ENCODE measurements at regions not wholly inside any gene's neighbourhood (a gene's known extent, or its start where the extent isn't known, plus 50 kb on each side); places are given as distances from the start of the nearest gene placed in this dataset.
"Not testable (repeated sequence)": the region's sequence is repeated elsewhere in the genome, so short reads cannot be mapped to it uniquely, and the experiment has no call there.

DNA sequence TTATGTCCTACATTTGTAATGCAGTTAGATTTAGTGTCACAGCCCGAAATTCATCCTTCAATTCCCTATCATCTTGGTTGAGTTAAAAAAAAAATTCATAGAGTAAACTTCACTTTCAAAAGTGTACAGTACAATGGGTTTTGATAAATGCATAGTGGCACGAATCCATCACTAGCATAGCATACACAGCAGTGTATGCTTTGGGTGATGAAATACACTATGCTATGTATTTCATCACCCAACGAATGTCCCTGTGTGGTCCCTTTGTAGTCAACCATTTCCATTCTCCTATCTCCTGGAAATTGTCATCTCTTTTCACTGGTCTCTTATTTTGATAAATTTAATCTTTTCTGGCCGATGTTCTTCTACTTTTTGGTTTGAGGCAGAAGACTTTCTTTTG is 129.4 kb upstream of the BASP1 start:
- Histone ChIP-seq H3K9me3 (ENCODE audit: control insufficient read depth in 1 of 2, low read length in 2 of 2) (no peaks in the 10 kb centered on the region), H3K4me3 (ENCODE audit: low read depth in 1 of 2, low read length in 2 of 2) (no peak overlapping the region), H3K27ac (ENCODE audit: low read length) (no peak overlapping the region), H3K4me1 (ENCODE audit: control insufficient read depth in 1 of 2, insufficient read depth in 2 of 2, low read length in 2 of 2) (no peaks in the 10 kb centered on the region), H3K36me3 (ENCODE audit: control insufficient read depth in 1 of 2, insufficient read depth in 2 of 2, low read length in 2 of 2) (no peaks in the 10 kb centered on the region), H3K27me3 (ENCODE audit: low read depth, low read length) (no peaks in the 10 kb centered on the region)

DNA sequence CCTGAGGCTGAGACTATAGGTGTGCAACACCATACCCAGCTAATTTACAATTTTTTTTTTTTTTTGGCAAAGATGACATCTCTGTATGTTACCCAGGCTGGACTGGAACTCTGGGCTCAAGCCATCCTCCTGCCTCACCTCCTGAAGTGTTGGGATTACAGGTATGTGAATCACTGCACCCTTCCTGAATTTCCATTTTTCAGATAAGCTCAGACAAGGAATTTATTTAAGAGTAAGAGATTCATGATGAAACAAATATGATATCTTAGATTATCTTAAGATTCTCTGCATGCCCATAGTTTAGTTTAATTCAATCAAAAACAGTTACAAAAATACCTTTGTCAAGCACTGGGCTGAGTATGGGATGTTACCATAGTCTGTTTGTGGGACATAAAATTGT is 128.4 kb upstream of the BASP1 start:
- H3K27me3 ChIP-seq (ENCODE audit: low read depth, low read length): no peaks in the 10 kb centered on the region
- H3K36me3 ChIP-seq (ENCODE audit: control insufficient read depth in 1 of 2, insufficient read depth in 2 of 2, low read length in 2 of 2): no peaks in the 10 kb centered on the region
- no peaks in the 10 kb centered on the region for H3K9me3 ChIP-seq (ENCODE audit: control insufficient read depth in 1 of 2, low read length in 2 of 2)
- H3K27ac ChIP-seq (ENCODE audit: low read length): no peak overlapping the region
- H3K4me3 ChIP-seq (ENCODE audit: low read depth in 1 of 2, low read length in 2 of 2): no peak overlapping the region
- H3K4me1 ChIP-seq (ENCODE audit: control insufficient read depth in 1 of 2, insufficient read depth in 2 of 2, low read length in 2 of 2): no peaks in the 10 kb centered on the region

DNA sequence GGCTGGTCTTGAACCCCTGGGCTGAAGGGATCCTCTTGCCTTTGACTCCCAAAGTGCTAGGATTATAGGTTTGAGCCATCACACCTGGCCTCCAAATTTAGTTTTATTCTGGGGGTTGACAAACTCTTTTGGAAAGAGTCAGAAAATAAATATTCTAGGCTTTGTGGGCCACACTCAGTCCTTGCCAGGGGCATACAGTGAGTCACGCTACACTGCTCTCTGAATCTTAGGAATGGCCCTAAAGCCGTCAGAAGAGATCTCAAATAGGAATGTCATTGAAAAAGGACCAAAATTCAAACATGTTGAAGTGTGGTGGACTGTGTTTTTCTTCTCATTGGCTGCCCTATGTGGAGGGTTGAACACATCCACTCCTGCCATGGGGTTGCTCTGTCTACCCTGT is 127.7 kb upstream of the BASP1 start:
- H3K4me1 ChIP-seq (ENCODE audit: control insufficient read depth in 1 of 2, insufficient read depth in 2 of 2, low read length in 2 of 2): no peaks in the 10 kb centered on the region
- no peak overlapping the region for H3K27ac ChIP-seq (ENCODE audit: low read length)
- H3K4me3 ChIP-seq (ENCODE audit: low read depth in 1 of 2, low read length in 2 of 2): no peak overlapping the region
- H3K36me3 ChIP-seq (ENCODE audit: control insufficient read depth in 1 of 2, insufficient read depth in 2 of 2, low read length in 2 of 2): no peaks in the 10 kb centered on the region
- no peaks in the 10 kb centered on the region for H3K9me3 ChIP-seq (ENCODE audit: control insufficient read depth in 1 of 2, low read length in 2 of 2)
- H3K27me3 ChIP-seq (ENCODE audit: low read depth, low read length): no peaks in the 10 kb centered on the region

DNA sequence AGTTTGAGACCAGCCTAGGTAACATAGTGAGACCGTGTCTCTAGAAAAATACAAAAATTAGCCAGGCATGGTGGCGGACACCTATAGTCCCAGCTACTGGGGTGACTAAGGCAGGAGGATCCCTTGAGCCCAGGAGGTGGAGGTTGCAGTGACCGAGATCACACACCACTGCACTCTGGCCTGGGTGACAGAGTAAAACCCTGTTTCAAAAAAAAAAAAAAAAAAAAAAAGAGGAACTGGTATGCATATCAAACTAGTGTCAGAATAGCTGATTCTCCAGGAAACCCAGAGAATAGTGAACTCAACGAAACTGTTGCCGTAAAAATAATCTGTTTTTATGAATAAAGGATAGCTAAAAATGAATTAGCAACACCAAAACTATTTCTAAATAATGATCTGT is 126.6 kb upstream of the BASP1 start:
- Histone ChIP-seq H3K36me3 (ENCODE audit: control insufficient read depth in 1 of 2, insufficient read depth in 2 of 2, low read length in 2 of 2) (no peaks in the 10 kb centered on the region), H3K4me1 (ENCODE audit: control insufficient read depth in 1 of 2, insufficient read depth in 2 of 2, low read length in 2 of 2) (no peaks in the 10 kb centered on the region), H3K4me3 (ENCODE audit: low read depth in 1 of 2, low read length in 2 of 2) (no peak overlapping the region), H3K27me3 (ENCODE audit: low read depth, low read length) (no peaks in the 10 kb centered on the region), H3K27ac (ENCODE audit: low read length) (no peak overlapping the region), H3K9me3 (ENCODE audit: control insufficient read depth in 1 of 2, low read length in 2 of 2) (no peaks in the 10 kb centered on the region)

DNA sequence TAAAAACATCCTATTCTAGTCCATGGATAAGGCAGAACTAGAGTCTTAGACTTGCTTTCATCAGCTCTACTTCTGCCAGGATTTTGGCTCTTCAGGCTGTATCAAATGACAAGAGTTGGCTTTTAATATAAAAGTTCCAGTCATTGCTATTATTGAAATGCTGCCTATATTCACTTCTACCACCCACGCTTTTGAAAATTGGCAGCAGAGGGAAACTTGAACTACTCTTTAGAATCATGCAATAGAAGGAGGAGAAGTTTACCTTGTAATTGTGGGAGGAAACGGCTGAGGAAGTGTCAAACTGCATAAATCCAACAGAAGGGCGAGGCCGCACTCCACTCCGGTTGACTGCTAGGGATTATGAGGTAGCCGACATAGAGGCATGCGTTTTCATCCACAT is 122.6 kb upstream of the BASP1 start:
- no peaks in the 10 kb centered on the region for H3K4me1 ChIP-seq (ENCODE audit: control insufficient read depth in 1 of 2, insufficient read depth in 2 of 2, low read length in 2 of 2)
- no peaks in the 10 kb centered on the region for H3K9me3 ChIP-seq (ENCODE audit: control insufficient read depth in 1 of 2, low read length in 2 of 2)
- no peaks in the 10 kb centered on the region for H3K27me3 ChIP-seq (ENCODE audit: low read depth, low read length)
- no peak overlapping the region for H3K27ac ChIP-seq (ENCODE audit: low read length)
- no peak overlapping the region for H3K4me3 ChIP-seq (ENCODE audit: low read depth in 1 of 2, low read length in 2 of 2)
- H3K36me3 ChIP-seq (ENCODE audit: control insufficient read depth in 1 of 2, insufficient read depth in 2 of 2, low read length in 2 of 2): no peaks in the 10 kb centered on the region

DNA sequence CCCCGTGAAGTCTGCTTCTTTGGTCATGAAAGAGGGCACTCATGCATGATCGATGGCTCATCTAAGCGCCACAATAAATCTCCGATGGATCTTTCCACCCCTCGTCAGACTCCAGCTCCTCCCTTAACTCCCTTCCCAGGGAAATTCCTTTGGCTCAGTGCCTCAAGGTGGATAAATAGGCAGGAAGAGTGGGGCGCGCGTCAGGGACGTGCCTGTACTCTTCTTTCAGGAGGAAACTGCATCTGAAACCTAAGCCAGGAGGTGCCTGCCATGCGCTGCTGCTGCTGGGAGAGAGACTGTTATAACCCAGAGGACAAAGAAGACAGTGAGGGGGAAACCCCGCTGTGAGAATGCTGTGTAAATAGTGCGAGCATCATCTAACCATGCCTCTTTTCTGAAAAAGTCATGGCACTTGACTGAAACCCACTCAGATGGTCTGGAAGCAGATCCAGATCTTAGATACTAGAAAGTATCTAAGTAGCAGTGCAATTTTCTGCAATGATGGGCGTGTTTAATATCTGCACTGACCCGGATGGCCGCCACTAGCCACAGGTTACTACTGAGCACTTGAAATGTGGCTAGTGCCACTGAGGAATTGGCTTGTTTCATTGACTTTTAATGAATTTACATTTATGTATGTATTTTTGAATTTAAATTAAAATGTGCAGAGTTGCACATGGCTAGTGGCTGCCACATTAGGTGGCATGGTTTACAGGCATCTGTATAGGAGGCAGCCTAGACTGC is 120.3 kb upstream of the BASP1 start:
- Histone ChIP-seq H3K4me3 (ENCODE audit: low read depth in 1 of 2, low read length in 2 of 2) (no peak overlapping the region), H3K9me3 (ENCODE audit: control insufficient read depth in 1 of 2, low read length in 2 of 2) (no peaks in the 10 kb centered on the region), H3K4me1 (ENCODE audit: control insufficient read depth in 1 of 2, insufficient read depth in 2 of 2, low read length in 2 of 2) (no peaks in the 10 kb centered on the region), H3K27ac (ENCODE audit: low read length) (no peak overlapping the region), H3K36me3 (ENCODE audit: control insufficient read depth in 1 of 2, insufficient read depth in 2 of 2, low read length in 2 of 2) (no peaks in the 10 kb centered on the region), H3K27me3 (ENCODE audit: low read depth, low read length) (no peaks in the 10 kb centered on the region)

DNA sequence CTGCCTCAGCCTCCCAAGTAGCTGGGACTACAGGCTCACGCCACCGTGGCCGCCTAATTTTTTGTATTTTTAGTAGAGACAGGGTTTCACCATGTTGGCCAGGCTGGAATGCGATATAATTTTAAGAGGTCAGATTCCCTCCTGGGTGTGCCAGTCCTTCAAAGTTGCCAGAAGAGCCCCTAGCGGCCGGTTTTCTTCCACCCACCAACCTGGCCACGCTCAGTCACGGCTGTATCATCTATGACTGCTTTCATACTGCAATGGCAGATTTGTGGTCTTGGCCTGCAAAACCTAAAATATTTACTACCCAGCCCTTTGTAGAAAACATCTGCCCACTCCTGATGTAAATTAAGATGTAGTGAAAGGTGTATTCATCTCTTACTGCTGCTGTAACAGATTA is 117.5 kb upstream of the BASP1 start:
- Histone ChIP-seq H3K4me3 (ENCODE audit: low read depth in 1 of 2, low read length in 2 of 2) (no peak overlapping the region), H3K27ac (ENCODE audit: low read length) (no peak overlapping the region), H3K27me3 (ENCODE audit: low read depth, low read length) (no peaks in the 10 kb centered on the region)

DNA sequence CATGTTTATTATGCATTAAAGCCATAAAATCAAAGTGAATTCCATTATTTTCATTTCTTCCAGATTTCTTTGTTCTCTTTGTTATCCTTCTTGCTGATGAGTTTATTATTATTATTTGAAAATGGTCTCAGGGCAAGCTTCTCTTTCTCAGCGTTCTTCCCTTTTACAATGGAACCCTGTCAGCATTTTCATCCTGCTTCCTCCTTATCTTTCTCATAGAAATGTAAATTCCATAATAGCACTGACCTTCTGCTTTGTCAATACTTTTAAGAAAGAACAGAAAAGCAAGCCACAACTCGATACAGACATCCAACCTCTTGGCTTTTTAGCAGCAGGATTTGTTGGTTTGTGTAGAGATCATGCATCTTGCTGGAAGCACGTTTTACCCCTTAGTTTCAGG is 114.0 kb upstream of the BASP1 start:
- no peaks in the 10 kb centered on the region for H3K4me1 ChIP-seq (ENCODE audit: control insufficient read depth in 1 of 2, insufficient read depth in 2 of 2, low read length in 2 of 2)
- no peak overlapping the region for H3K4me3 ChIP-seq (ENCODE audit: low read depth in 1 of 2, low read length in 2 of 2)
- H3K27ac ChIP-seq (ENCODE audit: low read length): no peak overlapping the region
- no peaks in the 10 kb centered on the region for H3K36me3 ChIP-seq (ENCODE audit: control insufficient read depth in 1 of 2, insufficient read depth in 2 of 2, low read length in 2 of 2)
- H3K9me3 ChIP-seq (ENCODE audit: control insufficient read depth in 1 of 2, low read length in 2 of 2): no peaks in the 10 kb centered on the region
- no peaks in the 10 kb centered on the region for H3K27me3 ChIP-seq (ENCODE audit: low read depth, low read length)

More for the DNA sequence above, 117.5 kb upstream of the BASP1 start:
- Histone ChIP-seq H3K9me3 (ENCODE audit: control insufficient read depth in 1 of 2, low read length in 2 of 2) (no peaks in the 10 kb centered on the region), H3K36me3 (ENCODE audit: control insufficient read depth in 1 of 2, insufficient read depth in 2 of 2, low read length in 2 of 2) (no peaks in the 10 kb centered on the region), H3K4me1 (ENCODE audit: control insufficient read depth in 1 of 2, insufficient read depth in 2 of 2, low read length in 2 of 2) (no peaks in the 10 kb centered on the region)

DNA sequence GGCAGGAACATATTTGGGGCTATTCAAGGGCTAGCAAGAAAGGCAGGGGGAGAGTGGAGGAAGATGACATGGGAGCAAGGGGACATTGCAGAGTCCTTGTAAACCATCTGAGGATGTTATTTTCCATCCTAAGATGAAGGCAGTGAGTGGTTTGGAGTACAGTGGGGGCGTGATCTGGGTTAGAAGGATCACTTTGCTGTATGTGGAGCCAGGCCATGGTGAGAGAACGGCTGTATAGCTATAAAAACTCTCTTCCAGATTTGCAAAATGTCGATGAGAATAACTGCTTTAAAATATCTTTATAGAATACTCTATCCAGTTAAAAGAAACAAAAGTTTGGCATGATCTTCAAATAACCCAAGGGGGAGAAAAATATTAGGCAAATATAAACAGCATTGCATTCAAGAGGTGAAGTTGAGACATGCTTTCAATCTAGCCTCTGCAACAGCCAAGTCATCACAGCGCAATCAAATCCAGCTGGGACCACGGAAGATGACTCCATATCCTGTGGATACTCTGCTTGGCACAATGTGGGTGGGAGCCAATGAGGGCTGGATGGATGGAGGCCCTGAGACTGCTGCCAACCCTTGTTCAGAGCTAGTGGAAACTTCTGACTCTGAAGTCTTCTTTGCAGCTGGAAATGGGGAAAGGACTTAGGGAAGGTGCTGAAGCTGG is 111.5 kb upstream of the BASP1 start:
- Histone ChIP-seq H3K4me3 (ENCODE audit: low read depth in 1 of 2, low read length in 2 of 2) (no peak overlapping the region), H3K27ac (ENCODE audit: low read length) (no peak overlapping the region), H3K4me1 (ENCODE audit: control insufficient read depth in 1 of 2, insufficient read depth in 2 of 2, low read length in 2 of 2) (no peaks in the 10 kb centered on the region)

DNA sequence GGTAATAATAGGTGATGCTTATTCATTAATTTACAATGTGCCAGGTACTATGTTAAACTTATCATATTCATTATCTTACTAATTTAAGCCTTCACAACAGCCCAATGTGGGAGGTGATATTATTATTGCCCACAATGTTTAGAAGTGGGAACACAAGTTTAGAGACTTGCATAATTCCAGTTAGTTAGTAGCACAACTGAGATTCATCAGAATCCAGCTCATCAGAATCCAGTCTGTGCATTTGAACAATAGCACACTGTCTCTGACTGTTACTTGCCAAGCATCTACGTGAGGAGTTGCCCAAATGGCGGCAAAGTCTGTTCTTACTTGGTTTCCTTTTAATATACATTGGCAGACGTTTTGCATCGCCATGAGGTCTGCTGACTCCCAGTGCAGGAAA is 110.9 kb upstream of the BASP1 start:
- H3K27me3 ChIP-seq (ENCODE audit: low read depth, low read length): no peaks in the 10 kb centered on the region
- no peak overlapping the region for H3K27ac ChIP-seq (ENCODE audit: low read length)
- no peaks in the 10 kb centered on the region for H3K36me3 ChIP-seq (ENCODE audit: control insufficient read depth in 1 of 2, insufficient read depth in 2 of 2, low read length in 2 of 2)
- no peak overlapping the region for H3K4me3 ChIP-seq (ENCODE audit: low read depth in 1 of 2, low read length in 2 of 2)
- H3K4me1 ChIP-seq (ENCODE audit: control insufficient read depth in 1 of 2, insufficient read depth in 2 of 2, low read length in 2 of 2): no peaks in the 10 kb centered on the region
- no peaks in the 10 kb centered on the region for H3K9me3 ChIP-seq (ENCODE audit: control insufficient read depth in 1 of 2, low read length in 2 of 2)

More for the DNA sequence above, 111.5 kb upstream of the BASP1 start:
- Histone ChIP-seq H3K27me3 (ENCODE audit: low read depth, low read length) (no peaks in the 10 kb centered on the region), H3K36me3 (ENCODE audit: control insufficient read depth in 1 of 2, insufficient read depth in 2 of 2, low read length in 2 of 2) (no peaks in the 10 kb centered on the region), H3K9me3 (ENCODE audit: control insufficient read depth in 1 of 2, low read length in 2 of 2) (no peaks in the 10 kb centered on the region)

DNA sequence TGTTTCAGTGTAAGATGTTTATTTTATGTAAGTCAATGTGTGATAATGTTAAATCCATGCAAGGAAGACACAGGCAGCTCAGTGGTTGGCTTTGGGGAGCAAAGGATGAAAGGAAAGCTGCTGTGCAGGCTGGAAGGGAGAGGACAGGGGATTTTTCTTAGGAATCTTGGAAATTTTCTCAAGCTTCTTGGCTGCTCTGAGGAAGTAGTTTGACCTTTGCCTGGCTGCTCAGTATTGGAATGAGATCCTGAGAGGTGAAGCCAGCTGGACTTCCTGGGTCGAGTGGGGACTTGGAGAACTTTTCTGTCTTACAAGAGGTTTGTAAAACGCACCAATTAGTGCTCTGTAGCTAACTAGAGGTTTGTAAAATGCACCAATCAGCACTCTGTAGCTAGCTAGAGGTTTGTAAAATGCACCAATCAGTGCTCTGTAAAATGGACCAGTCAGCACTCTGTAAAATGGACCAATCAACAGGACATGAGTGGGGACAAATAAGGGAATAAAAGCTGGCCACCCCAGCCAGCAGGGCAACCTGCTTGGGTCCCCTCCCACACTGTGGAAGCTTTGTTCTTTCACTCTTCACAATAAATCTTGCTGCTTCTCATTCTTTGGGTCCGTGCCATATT is 105.2 kb upstream of the BASP1 start:
- H3K4me3 ChIP-seq (ENCODE audit: low read depth in 1 of 2, low read length in 2 of 2); H3K27me3 ChIP-seq (ENCODE audit: low read depth, low read length); H3K9me3 ChIP-seq (ENCODE audit: control insufficient read depth in 1 of 2, low read length in 2 of 2); H3K27ac ChIP-seq (ENCODE audit: low read length); H3K36me3 ChIP-seq (ENCODE audit: control insufficient read depth in 1 of 2, insufficient read depth in 2 of 2, low read length in 2 of 2); H3K4me1 ChIP-seq (ENCODE audit: control insufficient read depth in 1 of 2, insufficient read depth in 2 of 2, low read length in 2 of 2): not testable (repeated sequence)
